ENCODE measurements at regions not wholly inside any gene's neighbourhood (a gene's known extent, or its start where the extent isn't known, plus 50 kb on each side); places are given as distances from the start of the nearest gene placed in this dataset.

- TF ChIP-seq, protein P1, sequence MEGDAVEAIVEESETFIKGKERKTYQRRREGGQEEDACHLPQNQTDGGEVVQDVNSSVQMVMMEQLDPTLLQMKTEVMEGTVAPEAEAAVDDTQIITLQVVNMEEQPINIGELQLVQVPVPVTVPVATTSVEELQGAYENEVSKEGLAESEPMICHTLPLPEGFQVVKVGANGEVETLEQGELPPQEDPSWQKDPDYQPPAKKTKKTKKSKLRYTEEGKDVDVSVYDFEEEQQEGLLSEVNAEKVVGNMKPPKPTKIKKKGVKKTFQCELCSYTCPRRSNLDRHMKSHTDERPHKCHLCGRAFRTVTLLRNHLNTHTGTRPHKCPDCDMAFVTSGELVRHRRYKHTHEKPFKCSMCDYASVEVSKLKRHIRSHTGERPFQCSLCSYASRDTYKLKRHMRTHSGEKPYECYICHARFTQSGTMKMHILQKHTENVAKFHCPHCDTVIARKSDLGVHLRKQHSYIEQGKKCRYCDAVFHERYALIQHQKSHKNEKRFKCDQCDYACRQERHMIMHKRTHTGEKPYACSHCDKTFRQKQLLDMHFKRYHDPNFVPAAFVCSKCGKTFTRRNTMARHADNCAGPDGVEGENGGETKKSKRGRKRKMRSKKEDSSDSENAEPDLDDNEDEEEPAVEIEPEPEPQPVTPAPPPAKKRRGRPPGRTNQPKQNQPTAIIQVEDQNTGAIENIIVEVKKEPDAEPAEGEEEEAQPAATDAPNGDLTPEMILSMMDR (IDR thresholded peaks at IDR 0.05; ENCODE audit: insufficient read depth, low read depth, low read length), result no peak
- TF ChIP-seq EZH2 (IDR thresholded peaks at IDR 0.05; ENCODE audit: insufficient read depth, low read length), result no peak
Observed at GRCh38 chr15:38810686-38811085, 246.1 kb upstream of the RASGRP1 start.
